Chondrocyte (in vitro differentiated cells): ENCODE measurements at regions not wholly inside any gene's neighbourhood (a gene's known extent, or its start where the extent isn't known, plus 50 kb on each side); places are given as distances from the start of the nearest gene placed in this dataset.

Source experiments
- DNase-seq: peaks from one replicate; pipeline ENCODE4 v3.0.0; 2021; ENCODE audit warnings: mixed read lengths, low spot score
- H3K27ac Mint-ChIP-seq: one replicate; pipeline ENCODE4 v1.8.0; 2021; ENCODE audit warnings: mild to moderate bottlenecking, moderate library complexity, mixed read lengths; ENCODE audit not compliant: unreplicated experiment
- H3K27me3 Mint-ChIP-seq: 2 replicates; pipeline ENCODE4 v1.8.0; 2021; ENCODE audit warnings: low read depth, mixed read lengths
- H3K36me3 Mint-ChIP-seq: 2 replicates; pipeline ENCODE4 v1.8.0; 2021; ENCODE audit warnings: low read depth, mixed read lengths
- H3K4me1 Mint-ChIP-seq: 2 replicates; pipeline ENCODE4 v1.8.0; 2021; ENCODE audit warnings: low read depth, mild to moderate bottlenecking, mixed read lengths
- H3K4me3 Mint-ChIP-seq: one replicate; pipeline ENCODE4 v1.8.0; 2021; ENCODE audit warnings: mild to moderate bottlenecking, moderate library complexity, mixed read lengths; ENCODE audit not compliant: unreplicated experiment
- H3K9me3 Mint-ChIP-seq: 2 replicates; pipeline ENCODE4 v1.8.0; 2021; ENCODE audit warnings: low read depth, mixed read lengths
- CTCF ChIP-seq: fragments of 200-600 bp; sonication (generic); IDR thresholded peaks from 2 replicates; pipeline ENCODE4 v1.5.0; 2021; ENCODE audit warnings: antibody characterized with exemption, mild to moderate bottlenecking, moderate library complexity

DNA sequence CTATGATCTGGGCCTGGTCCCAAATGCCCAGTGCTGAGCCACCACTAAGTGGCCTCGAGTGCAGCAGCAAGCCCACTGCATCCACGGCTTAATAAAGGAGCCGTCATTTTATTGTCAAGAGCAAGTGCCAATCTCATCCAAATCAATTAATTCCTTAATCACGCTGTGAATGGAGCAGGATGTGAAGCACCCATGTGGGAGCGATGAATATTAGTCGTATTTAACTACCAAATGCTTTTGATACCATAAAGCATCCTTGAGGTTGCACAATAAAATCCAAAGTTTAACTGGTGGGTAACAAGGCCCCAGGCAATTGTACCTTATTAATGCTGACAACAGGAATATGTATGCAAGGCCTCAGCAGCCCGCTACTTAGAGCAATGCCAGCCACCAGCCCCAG is 226.0 kb upstream of the C16orf82 start:
- no peak for DNase-seq
- H3K36me3 Mint-ChIP-seq: no peaks in the 10 kb centered on the region
- no peaks in the 10 kb centered on the region for H3K27me3 Mint-ChIP-seq
- no peaks in the 10 kb centered on the region for H3K4me1 Mint-ChIP-seq
- H3K27ac Mint-ChIP-seq: no peak overlapping the region
- TF ChIP-seq CTCF: no peak
- peaks cover 4% of the 10 kb centered on the region for H3K9me3 Mint-ChIP-seq
- H3K4me3 Mint-ChIP-seq: no peak overlapping the region

- no peaks in the 10 kb centered on the region for H3K4me1 Mint-ChIP-seq
- H3K9me3 Mint-ChIP-seq: peaks cover 20% of the 10 kb centered on the region
- H3K36me3 Mint-ChIP-seq: no peaks in the 10 kb centered on the region
- TF ChIP-seq CTCF: no peak
- no peaks in the 10 kb centered on the region for H3K27me3 Mint-ChIP-seq
- H3K4me3 Mint-ChIP-seq: no peak overlapping the region
- DNase-seq: no peak
- H3K27ac Mint-ChIP-seq: no peak overlapping the region
Measured at GRCh38 chr16:26856271-26856670, 210.5 kb upstream of the C16orf82 start.

GRCh38 chr16:26856791-26857190 is 209.9 kb upstream of the C16orf82 start:
- no peak for DNase-seq
- H3K27ac Mint-ChIP-seq: no peak overlapping the region
- H3K27me3 Mint-ChIP-seq: no peaks in the 10 kb centered on the region
- no peak overlapping the region for H3K4me3 Mint-ChIP-seq
- H3K9me3 Mint-ChIP-seq: peaks cover 25% of the 10 kb centered on the region
- no peaks in the 10 kb centered on the region for H3K36me3 Mint-ChIP-seq
- no peak for TF ChIP-seq CTCF
- H3K4me1 Mint-ChIP-seq: no peaks in the 10 kb centered on the region

- no peak for DNase-seq
- H3K4me3 Mint-ChIP-seq: no peak overlapping the region
- H3K36me3 Mint-ChIP-seq: no peaks in the 10 kb centered on the region
- H3K27ac Mint-ChIP-seq: no peak overlapping the region
- TF ChIP-seq CTCF: no peak
- no peaks in the 10 kb centered on the region for H3K27me3 Mint-ChIP-seq
- H3K9me3 Mint-ChIP-seq: peaks cover 25% of the 10 kb centered on the region
- H3K4me1 Mint-ChIP-seq: no peaks in the 10 kb centered on the region
Measured at GRCh38 chr16:26857371-26857770, 209.4 kb upstream of the C16orf82 start.

DNA sequence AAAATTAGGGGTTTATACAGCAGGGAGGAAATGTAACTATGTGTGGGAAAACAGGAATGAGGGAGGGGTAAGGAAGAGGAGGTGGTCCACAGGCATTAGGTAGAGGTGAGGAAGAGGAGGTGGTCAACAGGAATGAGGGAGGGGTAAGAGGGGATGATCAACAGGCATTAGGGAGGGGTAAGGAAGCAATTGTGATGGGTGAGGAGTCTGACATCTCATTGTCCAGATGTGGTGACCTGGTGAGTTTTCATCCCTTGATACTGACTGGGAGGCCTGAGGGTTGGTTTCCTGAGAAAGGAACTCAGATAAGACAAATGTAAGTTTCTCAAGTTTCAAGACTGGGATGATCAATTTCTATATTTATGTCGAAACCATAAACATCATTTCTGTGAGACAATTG is 206.2 kb upstream of the C16orf82 start:
- no peaks in the 10 kb centered on the region for H3K4me1 Mint-ChIP-seq
- H3K4me3 Mint-ChIP-seq: no peak overlapping the region
- no peaks in the 10 kb centered on the region for H3K27me3 Mint-ChIP-seq
- peaks cover 23% of the 10 kb centered on the region for H3K9me3 Mint-ChIP-seq
- no peak for DNase-seq
- no peaks in the 10 kb centered on the region for H3K36me3 Mint-ChIP-seq
- no peak for TF ChIP-seq CTCF
- no peak overlapping the region for H3K27ac Mint-ChIP-seq
